Right lobe of liver (tissue), 4 donors: ENCODE measurements at regions not wholly inside any gene's neighbourhood (a gene's known extent, or its start where the extent isn't known, plus 50 kb on each side); places are given as distances from the start of the nearest gene placed in this dataset.

ENCODE experiments used
- POLR2A ChIP-seq: fragments of 450-650 bp; IDR thresholded peaks from one replicate; pipeline ENCODE4 v1.6.1; 2017; ENCODE audit warnings: antibody characterized with exemption, mild to moderate bottlenecking
- TF ChIP-seq, protein P1 (sequence below), 4 donors: fragments of 200-600 bp in 3 of 4; fragments of 450-650 bp in 1 of 4; IDR thresholded peaks; one replicate each; pipeline versions ENCODE4 v1.5.1 to v1.8.0; 2016 to 2022; ENCODE audit warnings: antibody characterized with exemption in 4 of 4, mild to moderate bottlenecking in 2 of 4
- donor health status: DM: no; HTN: no; CAD: no.
- donor health status: DM: no; HTN: no; CAD: no.
- donor health status: DM: no; HTN: yes; CAD: no.

DNA sequence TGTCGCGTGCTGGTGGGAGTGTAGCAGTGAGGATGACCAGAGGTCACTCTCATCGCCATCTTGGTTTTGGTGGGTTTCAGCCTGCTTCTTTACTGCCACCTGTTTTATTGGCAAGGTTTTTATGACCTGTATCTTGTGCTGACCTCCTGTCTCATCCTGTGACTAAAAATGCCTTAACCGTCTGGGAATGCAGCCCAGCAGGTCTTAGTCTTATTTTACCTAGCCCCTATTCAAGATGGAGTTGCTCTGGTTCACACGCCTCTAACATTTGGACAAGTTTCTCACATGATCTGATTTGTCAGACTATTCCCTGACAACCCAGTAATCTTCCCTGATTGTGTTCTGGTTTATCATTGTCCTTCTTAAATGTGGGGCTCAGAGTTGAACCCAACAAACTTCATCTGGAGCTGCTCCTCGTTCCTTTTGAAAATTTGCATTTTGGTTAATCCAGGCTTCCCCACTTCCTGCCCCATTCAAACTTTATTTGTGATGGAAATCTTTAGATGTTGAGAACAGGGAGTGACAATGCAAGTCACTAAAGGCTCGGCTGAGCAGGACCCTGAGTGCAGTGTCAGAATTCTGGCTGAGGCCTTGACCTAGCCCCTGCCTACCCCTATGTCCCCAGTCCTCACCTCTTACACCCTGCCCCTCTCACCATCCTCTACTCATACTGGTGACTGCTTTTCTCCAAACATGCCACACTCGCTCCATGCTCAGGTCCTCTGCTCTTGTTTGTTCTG is 226.8 kb downstream of the STIM2 start:
- TF ChIP-seq POLR2A, result no peak
- TF ChIP-seq, protein P1, sequence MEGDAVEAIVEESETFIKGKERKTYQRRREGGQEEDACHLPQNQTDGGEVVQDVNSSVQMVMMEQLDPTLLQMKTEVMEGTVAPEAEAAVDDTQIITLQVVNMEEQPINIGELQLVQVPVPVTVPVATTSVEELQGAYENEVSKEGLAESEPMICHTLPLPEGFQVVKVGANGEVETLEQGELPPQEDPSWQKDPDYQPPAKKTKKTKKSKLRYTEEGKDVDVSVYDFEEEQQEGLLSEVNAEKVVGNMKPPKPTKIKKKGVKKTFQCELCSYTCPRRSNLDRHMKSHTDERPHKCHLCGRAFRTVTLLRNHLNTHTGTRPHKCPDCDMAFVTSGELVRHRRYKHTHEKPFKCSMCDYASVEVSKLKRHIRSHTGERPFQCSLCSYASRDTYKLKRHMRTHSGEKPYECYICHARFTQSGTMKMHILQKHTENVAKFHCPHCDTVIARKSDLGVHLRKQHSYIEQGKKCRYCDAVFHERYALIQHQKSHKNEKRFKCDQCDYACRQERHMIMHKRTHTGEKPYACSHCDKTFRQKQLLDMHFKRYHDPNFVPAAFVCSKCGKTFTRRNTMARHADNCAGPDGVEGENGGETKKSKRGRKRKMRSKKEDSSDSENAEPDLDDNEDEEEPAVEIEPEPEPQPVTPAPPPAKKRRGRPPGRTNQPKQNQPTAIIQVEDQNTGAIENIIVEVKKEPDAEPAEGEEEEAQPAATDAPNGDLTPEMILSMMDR (IDR thresholded peaks at IDR 0.05), result no peak
